Heart right ventricle (tissue), 16 donors: ENCODE measurements at regions not wholly inside any gene's neighbourhood (a gene's known extent, or its start where the extent isn't known, plus 50 kb on each side); places are given as distances from the start of the nearest gene placed in this dataset.

Source experiments
- ATAC-seq, 8 donors: fragments of 200-7000 bp; cut with Tn5 transposase; one replicate each; pipeline ENCODE4 v1.9.1; 2020; ENCODE audit warnings: mild to moderate bottlenecking in 8 of 8, moderate library complexity in 8 of 8, moderate number of reproducible peaks in 1 of 8
- DNase-seq, 2 donors: peaks; one replicate each; pipeline ENCODE4 v3.0.0-alpha.2; 2020
- H3K27ac ChIP-seq, 10 donors: fragments of 200-600 bp; sonication (generic) in 2 of 10; one replicate each; pipeline versions ENCODE4 v1.5.0 to v1.8.0; 2020 to 2022; ENCODE audit warnings: mild to moderate bottlenecking in 3 of 10
- H3K27me3 ChIP-seq, 7 donors: fragments of 200-600 bp; one replicate each; pipeline ENCODE4 v1.8.0; 2021 to 2022; ENCODE audit warnings: mild to moderate bottlenecking in 2 of 7
- H3K36me3 ChIP-seq, 9 donors: fragments of 200-600 bp; sonication (generic) in 1 of 9; one replicate each; pipeline versions ENCODE4 v1.5.0 to v1.8.0; 2020 to 2022; ENCODE audit warnings: mild to moderate bottlenecking in 2 of 9
- H3K4me1 ChIP-seq, 9 donors: fragments of 200-600 bp; sonication (generic) in 1 of 9; one replicate each; pipeline versions ENCODE4 v1.5.0 to v1.8.0; 2020 to 2022; ENCODE audit warnings: mild to moderate bottlenecking in 4 of 9
- H3K4me3 ChIP-seq, 10 donors: fragments of 200-600 bp; sonication (generic) in 2 of 10; one replicate each; pipeline versions ENCODE4 v1.5.0 to v1.8.0; 2020 to 2022; ENCODE audit warnings: mild to moderate bottlenecking in 7 of 10, moderate library complexity in 2 of 10
- H3K9me3 ChIP-seq, 11 donors: fragments of 200-600 bp in 10 of 11; sonication (generic) in 2 of 11; one replicate each; pipeline versions ENCODE4 v1.5.0 to v1.8.0; 2013 to 2022; ENCODE audit warnings: mild to moderate bottlenecking in 2 of 11, control low read depth in 1 of 11, moderate library complexity in 1 of 11
- WGBS, 2 donors: extraction: QIAGEN DNeasy Blood & Tissue Kit; methylation state at CpG; one replicate each; pipeline ENCODE4 v1.1.7; 2013; ENCODE audit warnings: inconsistent platforms in 1 of 2; 5-methylcytosine and 5-hydroxymethylcytosine counted together
- intact Hi-C, 10 donors: fragments of 100-400 bp; cut with DNase I; formaldehyde crosslinking; loops; one replicate each; pipeline versions ENCODE4 v1.11.1 to v1.14.2; 2022
- TF ChIP-seq, protein P1 (sequence below), 9 donors: fragments of 200-600 bp; sonication (generic) in 2 of 9; IDR thresholded peaks; one replicate each; pipeline versions ENCODE4 v1.5.0 to v1.8.0; 2021 to 2022; ENCODE audit warnings: antibody characterized with exemption in 9 of 9, mild to moderate bottlenecking in 5 of 9, moderate library complexity in 1 of 9
- donor health status: Arrhythmogenic right ventricular cardiomyopathy.
- donor health status: ischemic (EF 13 %, LVEDD 7.1; RV severe dilation, severe dysfunction).
- donor health status: healthy with polysubstance abuse.
- donor health status: DM: no; HTN: yes; CAD: no.
- donor health status: DM: no; HTN: no; CAD: no.
- donor health status: ischemic (EF 25% LVEDD 6.9; RV normal size, moderate dysfunction).
- donor health status: ischemic (EF 25% LVEDD 5.7; RV mildly dilated, moderate dysfunction).
- donor health status: healthy.
- donor health status: DM: yes; HTN: yes; CAD: no.
- donor health status: Ischemic cardiomyopathy.
- donor health status: ischemic (EF 35%, LVEDD 5.7; RV mildly dilated, moderate dysfunction).
- donor health status: nonischemic (EF 11% LVEDD 7.7; RV severe dilation, severe dysfunction).
- donor health status: DM: yes; HTN: yes; CAD: no.
- donor health status: PGD.
- donor health status: ischemic (EF 29% LVEDD 5.4; RV normal size, mild dysfunction).
- donor health status: nonischemic (EF 23%, LVEDD 6.1; RV moderate dilation, normal function).

DNA sequence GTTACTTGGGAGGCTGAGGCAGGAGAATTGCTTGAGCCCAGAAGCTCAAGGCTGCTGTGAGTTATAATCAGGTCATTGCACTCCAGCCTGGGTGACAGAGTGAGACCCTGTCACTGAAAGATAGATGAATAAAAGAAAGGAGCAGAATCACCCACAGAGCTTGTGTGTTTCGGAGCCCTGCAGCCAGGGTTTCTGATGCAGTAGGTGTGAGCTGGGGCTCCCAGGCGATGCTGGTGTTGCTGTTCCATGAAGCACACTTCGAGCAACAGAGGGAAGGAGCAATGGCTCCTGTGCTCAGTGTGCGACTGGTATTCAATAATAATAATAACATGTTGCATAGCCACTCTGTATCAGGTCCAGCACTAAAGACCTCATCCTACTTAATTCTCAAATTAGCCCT is 197.5 kb upstream of the CST7 start:
- WGBS, 2 donors: 86 to 96% methylated on average over 4 of the region's 4 CpGs
- intact Hi-C loops: no loop called here
- DNase-seq: no peak
- peaks cover 0 to 11% (median 0%) of the 10 kb centered on the region in 7 donors for H3K27me3 ChIP-seq
- H3K4me1 ChIP-seq: no peaks in the 10 kb centered on the region
- H3K4me3 ChIP-seq: no peak overlapping the region
- TF ChIP-seq, protein P1, sequence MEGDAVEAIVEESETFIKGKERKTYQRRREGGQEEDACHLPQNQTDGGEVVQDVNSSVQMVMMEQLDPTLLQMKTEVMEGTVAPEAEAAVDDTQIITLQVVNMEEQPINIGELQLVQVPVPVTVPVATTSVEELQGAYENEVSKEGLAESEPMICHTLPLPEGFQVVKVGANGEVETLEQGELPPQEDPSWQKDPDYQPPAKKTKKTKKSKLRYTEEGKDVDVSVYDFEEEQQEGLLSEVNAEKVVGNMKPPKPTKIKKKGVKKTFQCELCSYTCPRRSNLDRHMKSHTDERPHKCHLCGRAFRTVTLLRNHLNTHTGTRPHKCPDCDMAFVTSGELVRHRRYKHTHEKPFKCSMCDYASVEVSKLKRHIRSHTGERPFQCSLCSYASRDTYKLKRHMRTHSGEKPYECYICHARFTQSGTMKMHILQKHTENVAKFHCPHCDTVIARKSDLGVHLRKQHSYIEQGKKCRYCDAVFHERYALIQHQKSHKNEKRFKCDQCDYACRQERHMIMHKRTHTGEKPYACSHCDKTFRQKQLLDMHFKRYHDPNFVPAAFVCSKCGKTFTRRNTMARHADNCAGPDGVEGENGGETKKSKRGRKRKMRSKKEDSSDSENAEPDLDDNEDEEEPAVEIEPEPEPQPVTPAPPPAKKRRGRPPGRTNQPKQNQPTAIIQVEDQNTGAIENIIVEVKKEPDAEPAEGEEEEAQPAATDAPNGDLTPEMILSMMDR (IDR thresholded peaks at IDR 0.05): no peak
- H3K9me3 ChIP-seq: peaks cover 0 to 5% (median 0%) of the 10 kb centered on the region in 11 donors
- H3K36me3 ChIP-seq: no peaks in the 10 kb centered on the region
- no peak for ATAC-seq
- no peak overlapping the region for H3K27ac ChIP-seq

DNA sequence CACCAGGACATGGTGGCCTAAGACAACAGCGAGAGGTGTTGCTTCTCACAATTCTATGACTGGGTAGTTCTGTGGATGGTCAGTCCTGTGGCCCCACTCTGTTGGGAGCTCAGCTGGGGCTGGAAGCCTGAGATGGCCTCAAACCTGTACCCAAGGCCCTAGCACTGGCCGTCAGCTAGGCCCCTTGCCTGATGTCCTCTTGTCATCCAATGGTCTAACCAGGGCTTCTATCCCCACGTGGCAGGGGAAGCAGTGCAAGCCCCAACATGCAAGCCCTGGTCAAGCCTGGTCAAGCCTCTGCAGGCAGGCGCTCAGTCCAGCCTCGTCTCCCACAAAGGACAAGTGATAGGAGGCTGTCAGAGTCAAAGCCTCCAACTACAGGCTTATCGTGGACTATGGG is 196.5 kb upstream of the CST7 start:
- DNase-seq: no peak
- no peaks in the 10 kb centered on the region for H3K36me3 ChIP-seq
- H3K4me3 ChIP-seq: no peak overlapping the region
- no peaks in the 10 kb centered on the region for H3K4me1 ChIP-seq
- TF ChIP-seq, protein P1 (IDR thresholded peaks at IDR 0.05): no peak
- 84 to 90% methylated on average over 6 of the region's 6 CpGs for WGBS, 2 donors
- H3K27ac ChIP-seq: no peak overlapping the region
- ATAC-seq: no peak
- intact Hi-C loops: no loop called here
- H3K9me3 ChIP-seq: peaks cover 0 to 5% (median 0%) of the 10 kb centered on the region in 11 donors
- peaks cover 0 to 8% (median 0%) of the 10 kb centered on the region in 7 donors for H3K27me3 ChIP-seq

DNA sequence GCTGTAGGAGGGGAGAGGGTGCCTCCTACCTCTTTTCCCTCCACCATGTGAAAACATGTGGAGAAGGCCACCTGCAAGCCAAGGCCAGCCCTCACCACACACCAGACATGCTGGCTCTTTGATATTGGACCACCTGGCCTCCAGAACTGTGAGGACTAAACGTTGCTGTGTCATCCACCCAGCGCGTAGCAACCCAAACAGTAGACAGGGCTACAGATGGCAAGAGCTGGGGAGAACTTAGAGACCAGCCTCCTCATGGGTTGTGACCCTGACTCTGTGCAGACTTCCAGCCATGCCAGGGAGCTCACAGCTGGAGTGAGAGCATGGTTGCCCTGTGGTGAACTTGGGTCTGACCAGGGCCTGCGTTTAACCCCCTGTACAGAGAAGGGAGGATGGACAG is 195.9 kb upstream of the CST7 start:
- DNase-seq (no peak), ATAC-seq (no peak)
- intact Hi-C loops: no loop called here

DNA sequence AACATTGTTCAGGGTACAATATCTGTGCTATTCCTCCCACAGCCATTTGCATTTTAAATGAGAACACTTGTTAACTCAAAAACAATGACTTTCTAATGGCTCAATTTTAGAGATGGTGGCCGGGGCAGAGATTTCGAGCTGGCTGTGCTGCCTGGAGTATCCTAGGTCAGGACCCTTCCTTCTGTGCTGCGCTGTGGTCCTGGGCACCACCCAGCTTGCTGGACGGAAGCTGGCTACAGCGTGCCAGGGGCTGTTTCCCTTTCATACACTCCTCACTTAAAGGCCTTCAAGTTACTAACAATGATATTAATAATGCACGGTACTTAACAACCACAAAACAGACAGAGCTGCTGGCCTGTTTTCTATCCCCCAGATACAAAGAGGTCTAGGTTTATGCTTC is 194.4 kb upstream of the CST7 start:
- ATAC-seq: no peak
- H3K27ac ChIP-seq: no peak overlapping the region
- peaks cover 0 to 11% (median 3%) of the 10 kb centered on the region in 7 donors for H3K27me3 ChIP-seq
- H3K36me3 ChIP-seq: no peaks in the 10 kb centered on the region
- DNase-seq: no peak
- TF ChIP-seq, protein P1 (IDR thresholded peaks at IDR 0.05): no peak
- 83 to 90% methylated on average over 6 of the region's 6 CpGs for WGBS, 2 donors
- no peak overlapping the region for H3K4me3 ChIP-seq
- H3K9me3 ChIP-seq: peaks cover 0 to 4% (median 0%) of the 10 kb centered on the region in 11 donors
- H3K4me1 ChIP-seq: no peaks in the 10 kb centered on the region
- intact Hi-C loops: no loop called here

More for the DNA sequence above, 195.9 kb upstream of the CST7 start:
- Histone ChIP-seq H3K4me1 (no peaks in the 10 kb centered on the region), H3K9me3 (peaks cover 0 to 5% (median 0%) of the 10 kb centered on the region in 11 donors), H3K4me3 (no peak overlapping the region), H3K27me3 (peaks cover 0 to 11% (median 0%) of the 10 kb centered on the region in 7 donors), H3K27ac (no peak overlapping the region), H3K36me3 (no peaks in the 10 kb centered on the region)
- TF ChIP-seq, protein P1 (IDR thresholded peaks at IDR 0.05): no peak
- WGBS, 2 donors: 84 to 88% methylated on average over 4 of the region's 4 CpGs
